HEK293 (cell line): ENCODE measurements at regions not wholly inside any gene's neighbourhood (a gene's known extent, or its start where the extent isn't known, plus 50 kb on each side); places are given as distances from the start of the nearest gene placed in this dataset.

ENCODE experiments used
- BCL6B ChIP-seq: fragments of 450-650 bp; formaldehyde crosslinking; IDR thresholded peaks from 2 replicates; pipeline ENCODE4 v1.5.1; 2017; ENCODE audit warnings: missing biosample characterization, missing genetic modification characterization
- CTCF ChIP-seq: fragments of 450-650 bp; formaldehyde crosslinking; IDR thresholded peaks from 2 replicates; pipeline ENCODE4 v1.5.1; 2016; ENCODE audit warnings: missing biosample characterization, missing genetic modification characterization
- GLI2 ChIP-seq: fragments of 450-650 bp; formaldehyde crosslinking; IDR thresholded peaks from 2 replicates; pipeline ENCODE4; 2017; ENCODE audit warnings: missing biosample characterization, missing genetic modification characterization, low read depth, borderline replicate concordance
- GLI4 ChIP-seq: fragments of 450-650 bp; formaldehyde crosslinking; IDR thresholded peaks from 2 replicates; pipeline ENCODE4 v1.5.1; 2016; ENCODE audit warnings: missing biosample characterization, missing genetic modification characterization
- KLF17 ChIP-seq: fragments of 450-650 bp; formaldehyde crosslinking; IDR thresholded peaks from 2 replicates; pipeline ENCODE4 v1.5.1; 2016; ENCODE audit warnings: missing biosample characterization, missing genetic modification characterization
- KLF7 ChIP-seq: fragments of 450-650 bp; formaldehyde crosslinking; IDR thresholded peaks from 2 replicates; pipeline ENCODE4 v1.5.1; 2016; ENCODE audit warnings: missing biosample characterization, missing genetic modification characterization, borderline replicate concordance
- MYNN ChIP-seq: fragments of 450-650 bp; formaldehyde crosslinking; IDR thresholded peaks from 2 replicates; pipeline ENCODE4 v1.5.1; 2016; ENCODE audit warnings: missing biosample characterization, missing genetic modification characterization, borderline replicate concordance
- PRDM1 ChIP-seq: fragments of 450-650 bp; formaldehyde crosslinking; IDR thresholded peaks from 2 replicates; pipeline ENCODE4; 2016; ENCODE audit warnings: missing biosample characterization, missing genetic modification characterization
- REPIN1 ChIP-seq: fragments of 450-650 bp; formaldehyde crosslinking; IDR thresholded peaks from 2 replicates; pipeline ENCODE4 v1.5.1; 2017; ENCODE audit warnings: missing biosample characterization, missing genetic modification characterization, low read depth
- SCRT2 ChIP-seq: fragments of 450-650 bp; formaldehyde crosslinking; IDR thresholded peaks from 2 replicates; pipeline ENCODE4 v1.5.1; 2016; ENCODE audit warnings: missing biosample characterization, missing genetic modification characterization
- SP7 ChIP-seq: fragments of 450-650 bp; formaldehyde crosslinking; IDR thresholded peaks from 2 replicates; pipeline ENCODE4 v1.5.1; 2016; ENCODE audit warnings: missing biosample characterization, missing genetic modification characterization
- ZBTB17 ChIP-seq: fragments of 450-650 bp; formaldehyde crosslinking; IDR thresholded peaks from 2 replicates; pipeline ENCODE4 v1.5.1; 2016; ENCODE audit warnings: missing biosample characterization, missing genetic modification characterization
- ZBTB7A ChIP-seq: fragments of 450-650 bp; formaldehyde crosslinking; IDR thresholded peaks from 2 replicates; pipeline ENCODE4 v1.5.1; 2016; ENCODE audit warnings: low read depth, missing biosample characterization, missing genetic modification characterization
- ZNF146 ChIP-seq: fragments of 450-650 bp; formaldehyde crosslinking; IDR thresholded peaks from 2 replicates; pipeline ENCODE4 v1.5.1; 2016; ENCODE audit warnings: missing biosample characterization, missing genetic modification characterization
- ZNF18 ChIP-seq: fragments of 450-650 bp; formaldehyde crosslinking; IDR thresholded peaks from 2 replicates; pipeline ENCODE4 v1.5.1; 2016; ENCODE audit warnings: missing biosample characterization, missing genetic modification characterization
- ZNF266 ChIP-seq: fragments of 450-650 bp; formaldehyde crosslinking; IDR thresholded peaks from 2 replicates; pipeline ENCODE4 v1.5.1; 2016; ENCODE audit warnings: missing biosample characterization, missing genetic modification characterization, low read depth
- ZNF292 ChIP-seq: fragments of 450-650 bp; formaldehyde crosslinking; IDR thresholded peaks from 2 replicates; pipeline ENCODE4 v1.5.1; 2016; ENCODE audit warnings: low read depth, missing biosample characterization, missing genetic modification characterization, borderline replicate concordance
- ZNF335 ChIP-seq: fragments of 450-650 bp; formaldehyde crosslinking; conservative IDR thresholded peaks from 2 replicates; pipeline ENCODE4 v1.5.1; 2016; ENCODE audit warnings: missing biosample characterization, missing genetic modification characterization
- ZNF416 ChIP-seq: fragments of 450-650 bp; formaldehyde crosslinking; IDR thresholded peaks from 2 replicates; pipeline ENCODE4 v1.5.1; 2016; ENCODE audit warnings: missing biosample characterization, missing genetic modification characterization
- ZNF423 ChIP-seq: fragments of 450-650 bp; formaldehyde crosslinking; IDR thresholded peaks from 2 replicates; pipeline ENCODE4 v1.5.1; 2016; ENCODE audit warnings: missing biosample characterization, missing genetic modification characterization
- ZNF510 ChIP-seq: fragments of 450-650 bp; formaldehyde crosslinking; IDR thresholded peaks from 2 replicates; pipeline ENCODE4 v1.5.1; 2018; ENCODE audit warnings: mild to moderate bottlenecking, missing genetic modification characterization, missing biosample characterization; ENCODE audit not compliant: insufficient replicate concordance
- ZNF530 ChIP-seq: fragments of 450-650 bp; formaldehyde crosslinking; IDR thresholded peaks from 2 replicates; pipeline ENCODE4 v1.5.1; 2016; ENCODE audit warnings: low read depth, missing biosample characterization, missing genetic modification characterization
- ZNF596 ChIP-seq: fragments of 450-650 bp; IDR thresholded peaks from 2 replicates; pipeline ENCODE4 v1.5.0; 2018; ENCODE audit warnings: missing biosample characterization, mild to moderate bottlenecking, missing genetic modification characterization, moderate library complexity
- ZNF600 ChIP-seq: fragments of 450-650 bp; formaldehyde crosslinking; IDR thresholded peaks from 2 replicates; pipeline ENCODE4 v1.5.1; 2016; ENCODE audit warnings: missing biosample characterization, missing genetic modification characterization
- ZNF707 ChIP-seq: fragments of 450-650 bp; formaldehyde crosslinking; IDR thresholded peaks from 2 replicates; pipeline ENCODE4 v1.5.1; 2016; ENCODE audit warnings: missing biosample characterization, missing genetic modification characterization
- ZNF830 ChIP-seq: fragments of 450-650 bp; IDR thresholded peaks from 2 replicates; pipeline ENCODE4 v1.5.0; 2018; ENCODE audit warnings: missing biosample characterization, missing genetic modification characterization, low read depth, mild to moderate bottlenecking, moderate library complexity
- ZSCAN30 ChIP-seq: fragments of 450-650 bp; IDR thresholded peaks from 2 replicates; pipeline ENCODE4 v1.5.1; 2018; ENCODE audit warnings: missing biosample characterization, mild to moderate bottlenecking, missing genetic modification characterization, moderate library complexity
- TF ChIP-seq, protein P1 (sequence below): fragments of 450-650 bp; formaldehyde crosslinking; IDR thresholded peaks from 2 replicates; pipeline ENCODE4 v1.5.1; 2016; ENCODE audit warnings: missing biosample characterization, missing genetic modification characterization
- TF ChIP-seq, protein P2 (sequence below): fragments of 450-650 bp; formaldehyde crosslinking; IDR thresholded peaks from 2 replicates; pipeline ENCODE4 v1.5.1; 2016; ENCODE audit warnings: missing biosample characterization, missing genetic modification characterization
- TF ChIP-seq, protein P3 (sequence below): fragments of 450-650 bp; formaldehyde crosslinking; IDR thresholded peaks from 2 replicates; pipeline ENCODE4 v1.5.0; 2017; ENCODE audit warnings: missing biosample characterization, missing genetic modification characterization, borderline replicate concordance

DNA sequence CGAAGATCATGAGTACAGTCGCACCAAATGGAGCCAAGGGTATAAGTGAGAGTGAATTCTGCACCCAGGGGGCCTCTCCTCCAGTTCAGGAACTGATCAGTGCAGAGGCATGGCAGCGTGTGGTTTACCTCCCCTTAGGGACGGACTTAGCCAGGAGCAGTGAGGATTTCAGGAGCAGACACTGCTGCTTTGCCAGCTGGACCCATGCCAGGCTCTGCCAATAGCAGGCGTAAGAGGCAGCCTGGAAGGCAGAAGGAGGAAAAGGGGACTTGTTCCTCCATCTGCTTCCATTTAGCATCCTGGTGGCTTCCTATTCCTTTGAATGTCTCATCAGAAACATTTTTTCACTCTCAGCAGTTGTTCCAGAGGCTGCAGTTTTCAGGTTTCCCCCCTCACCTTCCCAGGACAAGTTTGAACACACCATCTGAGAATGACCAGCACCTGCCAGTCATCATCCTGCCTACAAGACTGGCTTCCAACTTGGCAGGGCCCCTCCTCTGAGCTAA lies 137.0 kb upstream of the LMNTD1 start (continued):
- TF ChIP-seq KLF17 (tag by site-specific recombination) (no peak), ZNF423 (tag by site-specific recombination) (peak; percentile 76; the same call in 1 of the 2 replicates), ZNF416 (tag by site-specific recombination) (no peak), GLI4 (tag by site-specific recombination) (no peak), ZNF146 (tag by site-specific recombination) (no peak), KLF7 (no peak), ZNF292 (tag by site-specific recombination) (no peak), BCL6B (tag by site-specific recombination) (no peak), ZNF596 (no peak), REPIN1 (no peak), ZNF266 (tag by site-specific recombination) (no peak), MYNN (no peak), ZBTB7A (tag by site-specific recombination) (no peak), PRDM1 (no peak), GLI2 (tag by site-specific recombination) (no peak), ZNF18 (tag by site-specific recombination) (no peak), ZBTB17 (peak; percentile 92), ZNF600 (tag by site-specific recombination) (peak; percentile 74), SCRT2 (tag by site-specific recombination) (no peak), ZNF830 (tag by site-specific recombination) (no peak), ZNF707 (tag by site-specific recombination) (no peak), SP7 (tag by site-specific recombination) (no peak), CTCF (tag by site-specific recombination) (no peak), ZNF335 (tag by site-specific recombination) (peak; percentile 86), ZNF510 (no peak), ZNF530 (tag by site-specific recombination) (no peak), ZSCAN30 (tag by site-specific recombination) (no peak)
- TF ChIP-seq, protein P1, sequence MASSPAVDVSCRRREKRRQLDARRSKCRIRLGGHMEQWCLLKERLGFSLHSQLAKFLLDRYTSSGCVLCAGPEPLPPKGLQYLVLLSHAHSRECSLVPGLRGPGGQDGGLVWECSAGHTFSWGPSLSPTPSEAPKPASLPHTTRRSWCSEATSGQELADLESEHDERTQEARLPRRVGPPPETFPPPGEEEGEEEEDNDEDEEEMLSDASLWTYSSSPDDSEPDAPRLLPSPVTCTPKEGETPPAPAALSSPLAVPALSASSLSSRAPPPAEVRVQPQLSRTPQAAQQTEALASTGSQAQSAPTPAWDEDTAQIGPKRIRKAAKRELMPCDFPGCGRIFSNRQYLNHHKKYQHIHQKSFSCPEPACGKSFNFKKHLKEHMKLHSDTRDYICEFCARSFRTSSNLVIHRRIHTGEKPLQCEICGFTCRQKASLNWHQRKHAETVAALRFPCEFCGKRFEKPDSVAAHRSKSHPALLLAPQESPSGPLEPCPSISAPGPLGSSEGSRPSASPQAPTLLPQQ (tag by site-specific recombination) = peak; percentile 44; the same call in 1 of the 2 replicates
- TF ChIP-seq, protein P2, sequence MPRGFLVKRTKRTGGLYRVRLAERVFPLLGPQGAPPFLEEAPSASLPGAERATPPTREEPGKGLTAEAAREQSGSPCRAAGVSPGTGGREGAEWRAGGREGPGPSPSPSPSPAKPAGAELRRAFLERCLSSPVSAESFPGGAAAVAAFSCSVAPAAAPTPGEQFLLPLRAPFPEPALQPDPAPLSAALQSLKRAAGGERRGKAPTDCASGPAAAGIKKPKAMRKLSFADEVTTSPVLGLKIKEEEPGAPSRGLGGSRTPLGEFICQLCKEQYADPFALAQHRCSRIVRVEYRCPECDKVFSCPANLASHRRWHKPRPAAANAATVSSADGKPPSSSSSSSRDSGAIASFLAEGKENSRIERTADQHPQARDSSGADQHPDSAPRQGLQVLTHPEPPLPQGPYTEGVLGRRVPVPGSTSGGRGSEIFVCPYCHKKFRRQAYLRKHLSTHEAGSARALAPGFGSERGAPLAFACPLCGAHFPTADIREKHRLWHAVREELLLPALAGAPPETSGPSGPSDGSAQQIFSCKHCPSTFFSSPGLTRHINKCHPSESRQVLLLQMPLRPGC = no peak
- TF ChIP-seq, protein P3, sequence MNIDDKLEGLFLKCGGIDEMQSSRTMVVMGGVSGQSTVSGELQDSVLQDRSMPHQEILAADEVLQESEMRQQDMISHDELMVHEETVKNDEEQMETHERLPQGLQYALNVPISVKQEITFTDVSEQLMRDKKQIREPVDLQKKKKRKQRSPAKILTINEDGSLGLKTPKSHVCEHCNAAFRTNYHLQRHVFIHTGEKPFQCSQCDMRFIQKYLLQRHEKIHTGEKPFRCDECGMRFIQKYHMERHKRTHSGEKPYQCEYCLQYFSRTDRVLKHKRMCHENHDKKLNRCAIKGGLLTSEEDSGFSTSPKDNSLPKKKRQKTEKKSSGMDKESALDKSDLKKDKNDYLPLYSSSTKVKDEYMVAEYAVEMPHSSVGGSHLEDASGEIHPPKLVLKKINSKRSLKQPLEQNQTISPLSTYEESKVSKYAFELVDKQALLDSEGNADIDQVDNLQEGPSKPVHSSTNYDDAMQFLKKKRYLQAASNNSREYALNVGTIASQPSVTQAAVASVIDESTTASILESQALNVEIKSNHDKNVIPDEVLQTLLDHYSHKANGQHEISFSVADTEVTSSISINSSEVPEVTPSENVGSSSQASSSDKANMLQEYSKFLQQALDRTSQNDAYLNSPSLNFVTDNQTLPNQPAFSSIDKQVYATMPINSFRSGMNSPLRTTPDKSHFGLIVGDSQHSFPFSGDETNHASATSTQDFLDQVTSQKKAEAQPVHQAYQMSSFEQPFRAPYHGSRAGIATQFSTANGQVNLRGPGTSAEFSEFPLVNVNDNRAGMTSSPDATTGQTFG (tag by site-specific recombination) = no peak
